ENCODE measurements at regions not wholly inside any gene's neighbourhood (a gene's known extent, or its start where the extent isn't known, plus 50 kb on each side); places are given as distances from the start of the nearest gene placed in this dataset.

DNA sequence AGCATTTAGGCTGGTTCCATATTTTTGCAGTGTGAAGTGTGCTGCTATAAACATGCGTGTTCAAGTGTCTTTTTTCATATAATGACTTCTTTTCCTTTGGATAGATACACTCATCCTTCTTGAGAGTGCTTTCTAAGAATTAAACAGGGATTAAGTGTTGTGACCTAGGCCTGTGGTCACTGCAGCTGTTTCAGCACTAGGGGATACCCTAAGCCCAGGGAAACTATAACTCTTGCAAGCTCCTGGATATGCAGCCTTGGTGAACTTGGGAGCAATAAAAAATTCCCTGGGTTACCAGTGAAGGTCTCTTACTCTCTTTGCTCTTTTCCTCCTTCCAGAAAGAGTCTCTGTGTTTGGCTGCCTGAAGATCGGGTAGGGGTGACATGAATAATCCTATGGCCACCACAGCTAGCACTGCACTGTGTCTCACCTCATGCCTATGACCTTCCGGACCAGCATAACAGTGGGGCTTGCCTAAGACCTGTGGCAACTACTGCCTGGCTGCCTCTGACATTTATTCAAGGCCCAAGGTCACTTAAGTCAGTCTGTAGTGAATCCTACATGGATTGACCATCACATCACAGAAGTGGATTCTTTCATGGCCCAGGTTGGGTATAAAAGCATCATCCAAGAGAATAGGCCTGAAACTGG is 799.7 kb downstream of the DACH1 start:
- TF ChIP-seq, protein P1, sequence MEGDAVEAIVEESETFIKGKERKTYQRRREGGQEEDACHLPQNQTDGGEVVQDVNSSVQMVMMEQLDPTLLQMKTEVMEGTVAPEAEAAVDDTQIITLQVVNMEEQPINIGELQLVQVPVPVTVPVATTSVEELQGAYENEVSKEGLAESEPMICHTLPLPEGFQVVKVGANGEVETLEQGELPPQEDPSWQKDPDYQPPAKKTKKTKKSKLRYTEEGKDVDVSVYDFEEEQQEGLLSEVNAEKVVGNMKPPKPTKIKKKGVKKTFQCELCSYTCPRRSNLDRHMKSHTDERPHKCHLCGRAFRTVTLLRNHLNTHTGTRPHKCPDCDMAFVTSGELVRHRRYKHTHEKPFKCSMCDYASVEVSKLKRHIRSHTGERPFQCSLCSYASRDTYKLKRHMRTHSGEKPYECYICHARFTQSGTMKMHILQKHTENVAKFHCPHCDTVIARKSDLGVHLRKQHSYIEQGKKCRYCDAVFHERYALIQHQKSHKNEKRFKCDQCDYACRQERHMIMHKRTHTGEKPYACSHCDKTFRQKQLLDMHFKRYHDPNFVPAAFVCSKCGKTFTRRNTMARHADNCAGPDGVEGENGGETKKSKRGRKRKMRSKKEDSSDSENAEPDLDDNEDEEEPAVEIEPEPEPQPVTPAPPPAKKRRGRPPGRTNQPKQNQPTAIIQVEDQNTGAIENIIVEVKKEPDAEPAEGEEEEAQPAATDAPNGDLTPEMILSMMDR (IDR thresholded peaks at IDR 0.05; ENCODE audit: low read depth, low read length), result no peak
- H3K27ac ChIP-seq (ENCODE audit: low read depth, low read length), result no peak overlapping the region
- ChIA-PET CTCF (no interaction called here), POLR2A (no interaction called here)
- no peaks in the 10 kb centered on the region for H3K27me3 ChIP-seq (ENCODE audit: control insufficient read depth, insufficient read depth, low read length)
- DNase-seq (ENCODE audit: low read depth, low spot score), result no peak
- H3K9me3 ChIP-seq (ENCODE audit: control insufficient read depth, insufficient read depth, low read length), result no peaks in the 10 kb centered on the region; the same call in 1 of the 2 replicates
- H3K4me3 ChIP-seq (ENCODE audit: low read depth, low read length), result no peak overlapping the region

DNA sequence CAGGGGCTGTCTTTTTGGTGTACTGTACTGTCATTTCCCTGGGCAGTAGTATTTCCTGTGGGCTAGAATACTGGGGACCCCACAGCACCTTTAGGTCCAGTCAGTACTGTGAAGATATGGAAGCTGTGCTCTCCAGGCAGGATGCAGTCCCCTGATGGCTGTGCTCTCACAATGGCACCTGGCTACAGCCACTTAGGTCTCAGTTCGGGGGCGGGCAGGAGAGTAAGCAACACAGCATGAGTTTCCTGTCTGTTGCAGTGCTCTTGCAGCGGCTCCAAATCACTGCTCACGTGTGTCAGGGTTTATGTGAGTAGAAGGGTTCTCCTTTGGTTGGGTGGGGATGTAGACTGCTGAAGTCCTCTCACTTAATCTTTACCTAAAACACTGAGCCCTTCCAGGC is 810.4 kb downstream of the DACH1 start:
- ChIA-PET POLR2A (no interaction called here), CTCF (no interaction called here)
- TF ChIP-seq, protein P1 (IDR thresholded peaks at IDR 0.05; ENCODE audit: low read depth, low read length), result no peak
- Histone ChIP-seq H3K4me3 (ENCODE audit: low read depth, low read length) (no peak overlapping the region), H3K27me3 (ENCODE audit: control insufficient read depth, insufficient read depth, low read length) (no peaks in the 10 kb centered on the region), H3K9me3 (ENCODE audit: control insufficient read depth, insufficient read depth, low read length) (peaks cover 11% of the 10 kb centered on the region; the same call in 1 of the 2 replicates), H3K27ac (ENCODE audit: low read depth, low read length) (no peak overlapping the region)
- DNase-seq (ENCODE audit: low read depth, low spot score), result no peak

DNA sequence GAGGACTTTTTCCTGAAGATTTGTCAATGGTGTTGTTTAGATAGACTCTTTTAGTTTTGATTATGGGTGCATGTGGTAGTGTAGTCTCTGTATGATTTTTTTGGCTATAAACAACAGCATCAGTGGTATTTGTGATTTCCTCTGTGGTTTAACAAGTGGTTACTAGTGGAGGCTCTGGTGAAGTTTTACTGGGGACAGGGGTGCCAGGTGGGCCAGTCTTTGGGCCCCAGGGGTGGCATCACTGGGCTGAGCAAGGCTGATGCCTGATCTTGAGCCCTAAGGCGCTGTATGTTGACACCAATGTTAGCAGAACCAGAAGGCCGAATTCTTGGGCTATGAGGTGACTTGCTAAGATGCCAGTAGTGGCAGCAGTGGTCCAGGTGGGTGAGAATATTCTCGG is 811.4 kb downstream of the DACH1 start:
- Histone ChIP-seq H3K27me3 (ENCODE audit: control insufficient read depth, insufficient read depth, low read length) (no peaks in the 10 kb centered on the region), H3K9me3 (ENCODE audit: control insufficient read depth, insufficient read depth, low read length) (peaks cover 11% of the 10 kb centered on the region; the same call in 1 of the 2 replicates), H3K4me3 (ENCODE audit: low read depth, low read length) (no peak overlapping the region), H3K27ac (ENCODE audit: low read depth, low read length) (no peak overlapping the region)
- ChIA-PET POLR2A (no interaction called here), CTCF (no interaction called here)
- TF ChIP-seq, protein P1 (IDR thresholded peaks at IDR 0.05; ENCODE audit: low read depth, low read length), result no peak
- no peak for DNase-seq (ENCODE audit: low read depth, low spot score)

DNA sequence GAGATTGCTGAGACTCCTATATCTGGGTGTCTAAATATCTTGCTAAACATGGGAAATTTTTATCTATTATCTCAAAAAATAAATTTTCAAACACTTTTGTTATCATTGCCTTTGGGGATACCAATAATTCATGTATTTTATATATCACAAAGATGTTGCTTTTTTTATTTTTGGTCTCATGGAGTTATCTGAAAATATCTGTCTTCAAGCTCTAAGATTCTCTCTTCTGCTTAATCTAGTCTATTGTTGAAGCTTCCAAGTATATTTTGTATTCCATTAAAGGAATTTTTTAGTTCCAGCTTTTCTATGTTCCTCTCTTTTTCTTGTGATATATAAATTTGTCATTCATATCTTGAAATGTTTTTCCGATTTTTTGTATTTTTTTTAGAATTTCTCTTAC is 812.0 kb downstream of the DACH1 start:
- peaks cover 11% of the 10 kb centered on the region; the same call in 1 of the 2 replicates for H3K9me3 ChIP-seq (ENCODE audit: control insufficient read depth, insufficient read depth, low read length)
- no peak overlapping the region for H3K27ac ChIP-seq (ENCODE audit: low read depth, low read length)
- ChIA-PET CTCF (no interaction called here), POLR2A (no interaction called here)
- DNase-seq (ENCODE audit: low read depth, low spot score), result no peak
- H3K27me3 ChIP-seq (ENCODE audit: control insufficient read depth, insufficient read depth, low read length), result no peaks in the 10 kb centered on the region
- H3K4me3 ChIP-seq (ENCODE audit: low read depth, low read length), result no peak overlapping the region
- TF ChIP-seq, protein P1 (IDR thresholded peaks at IDR 0.05; ENCODE audit: low read depth, low read length), result no peak

DNA sequence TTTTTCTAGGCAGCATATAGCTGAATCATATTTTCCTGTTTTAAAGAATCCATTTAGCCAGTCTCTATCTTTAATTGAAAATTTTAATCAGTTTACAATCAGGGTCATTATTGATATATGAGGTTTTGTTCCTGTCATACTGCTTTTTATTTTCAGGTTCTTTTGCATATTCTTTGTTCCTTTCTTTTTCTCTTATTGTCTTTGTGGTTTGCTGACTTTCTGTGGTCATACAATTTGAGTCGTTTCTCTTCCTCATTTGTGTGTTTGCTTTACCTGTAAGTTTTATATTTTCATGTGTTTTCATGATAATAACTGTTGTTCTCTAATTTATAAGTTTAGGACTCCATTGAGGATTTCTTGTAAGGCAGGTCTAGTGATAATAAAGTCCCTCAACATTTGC is 812.6 kb downstream of the DACH1 start:
- TF ChIP-seq, protein P1 (IDR thresholded peaks at IDR 0.05; ENCODE audit: low read depth, low read length), result no peak
- POLR2A ChIA-PET, result no interaction called here

More for the DNA sequence above, 812.6 kb downstream of the DACH1 start:
- Histone ChIP-seq H3K9me3 (ENCODE audit: control insufficient read depth, insufficient read depth, low read length) (peaks cover 11% of the 10 kb centered on the region; the same call in 1 of the 2 replicates), H3K27me3 (ENCODE audit: control insufficient read depth, insufficient read depth, low read length) (no peaks in the 10 kb centered on the region), H3K27ac (ENCODE audit: low read depth, low read length) (no peak overlapping the region), H3K4me3 (ENCODE audit: low read depth, low read length) (no peak overlapping the region)
- CTCF ChIA-PET, result no interaction called here
- no peak for DNase-seq (ENCODE audit: low read depth, low spot score)
